ENCODE measurements at regions not wholly inside any gene's neighbourhood (a gene's known extent, or its start where the extent isn't known, plus 50 kb on each side); places are given as distances from the start of the nearest gene placed in this dataset.
"Not testable (repeated sequence)": the region's sequence is repeated elsewhere in the genome, so short reads cannot be mapped to it uniquely, and the experiment has no call there.

DNA sequence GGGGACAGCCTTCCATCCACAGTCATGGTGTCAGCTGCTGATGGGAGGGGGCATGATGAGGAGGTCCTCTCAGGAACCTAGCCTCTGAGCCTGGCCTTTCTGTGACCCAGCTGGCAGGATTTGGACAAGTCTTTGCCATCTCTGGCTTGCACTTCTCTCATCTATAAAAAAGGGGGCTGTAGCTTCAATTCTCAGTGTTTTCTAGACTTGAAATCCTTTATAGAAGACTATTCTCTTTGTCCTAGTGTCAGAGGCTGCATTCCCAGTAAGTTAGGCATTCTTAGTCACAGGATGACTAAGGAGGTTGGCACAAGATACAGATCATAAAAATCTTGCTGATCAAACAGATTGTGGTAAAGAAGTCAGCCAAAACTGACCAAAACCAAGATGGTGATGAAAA lies 958.5 kb downstream of the CNTNAP5 start:
- Histone ChIP-seq H3K9me3 (no peaks in the 10 kb centered on the region), H3K36me3 (ENCODE audit: low read depth) (no peaks in the 10 kb centered on the region), H3K4me3 (no peak overlapping the region), H3K4me1 (ENCODE audit: low read depth) (no peaks in the 10 kb centered on the region)
- TF ChIP-seq, protein P1, sequence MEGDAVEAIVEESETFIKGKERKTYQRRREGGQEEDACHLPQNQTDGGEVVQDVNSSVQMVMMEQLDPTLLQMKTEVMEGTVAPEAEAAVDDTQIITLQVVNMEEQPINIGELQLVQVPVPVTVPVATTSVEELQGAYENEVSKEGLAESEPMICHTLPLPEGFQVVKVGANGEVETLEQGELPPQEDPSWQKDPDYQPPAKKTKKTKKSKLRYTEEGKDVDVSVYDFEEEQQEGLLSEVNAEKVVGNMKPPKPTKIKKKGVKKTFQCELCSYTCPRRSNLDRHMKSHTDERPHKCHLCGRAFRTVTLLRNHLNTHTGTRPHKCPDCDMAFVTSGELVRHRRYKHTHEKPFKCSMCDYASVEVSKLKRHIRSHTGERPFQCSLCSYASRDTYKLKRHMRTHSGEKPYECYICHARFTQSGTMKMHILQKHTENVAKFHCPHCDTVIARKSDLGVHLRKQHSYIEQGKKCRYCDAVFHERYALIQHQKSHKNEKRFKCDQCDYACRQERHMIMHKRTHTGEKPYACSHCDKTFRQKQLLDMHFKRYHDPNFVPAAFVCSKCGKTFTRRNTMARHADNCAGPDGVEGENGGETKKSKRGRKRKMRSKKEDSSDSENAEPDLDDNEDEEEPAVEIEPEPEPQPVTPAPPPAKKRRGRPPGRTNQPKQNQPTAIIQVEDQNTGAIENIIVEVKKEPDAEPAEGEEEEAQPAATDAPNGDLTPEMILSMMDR (IDR thresholded peaks at IDR 0.05) = no peak
- no peak for ATAC-seq
- intact Hi-C loops (cut with DNase I, micrococcal nuclease) = no loop called here
- DNase-seq = no peak

- TF ChIP-seq, protein P1 (IDR thresholded peaks at IDR 0.05) = no peak
- intact Hi-C loops (cut with DNase I, micrococcal nuclease) = no loop called here
- no peaks in the 10 kb centered on the region for H3K4me1 ChIP-seq (ENCODE audit: low read depth)
- no peak overlapping the region for H3K4me3 ChIP-seq
- ATAC-seq (no peak), DNase-seq (no peak)
- no peaks in the 10 kb centered on the region for H3K36me3 ChIP-seq (ENCODE audit: low read depth)
- no peaks in the 10 kb centered on the region for H3K9me3 ChIP-seq
These were observed 960.2 kb downstream of the CNTNAP5 start for GRCh38 chr2:124985270-124985669.

DNA sequence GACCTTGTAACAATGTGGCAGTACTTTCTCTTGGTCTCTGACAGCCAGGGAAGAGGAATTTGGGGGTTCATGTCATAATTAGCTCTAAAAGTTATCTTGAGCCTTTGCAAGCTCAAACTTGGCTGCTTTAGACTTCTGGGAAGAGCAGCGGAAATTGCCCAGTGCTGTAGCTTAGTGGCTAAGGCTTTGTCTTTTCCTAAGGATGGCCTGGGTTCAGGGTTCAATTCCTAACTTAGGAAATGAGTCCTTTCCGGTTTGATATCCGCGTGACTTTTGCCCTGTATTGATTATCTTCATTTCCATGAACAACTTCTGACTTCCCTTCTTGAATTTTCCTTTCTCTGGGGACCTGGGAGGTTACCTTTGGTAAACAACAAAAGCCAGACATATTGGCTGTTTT lies 961.0 kb downstream of the CNTNAP5 start:
- ATAC-seq = no peak
- H3K4me1 ChIP-seq (ENCODE audit: low read depth) = no peaks in the 10 kb centered on the region
- intact Hi-C loops (cut with DNase I, micrococcal nuclease) = no loop called here
- H3K36me3 ChIP-seq (ENCODE audit: low read depth) = no peaks in the 10 kb centered on the region
- no peak for DNase-seq
- TF ChIP-seq, protein P1 (IDR thresholded peaks at IDR 0.05) = no peak
- no peak overlapping the region for H3K4me3 ChIP-seq
- H3K9me3 ChIP-seq = no peaks in the 10 kb centered on the region

GRCh38 chr2:124986870-124987269 lies 961.8 kb downstream of the CNTNAP5 start:
- H3K4me3 ChIP-seq; H3K36me3 ChIP-seq (ENCODE audit: low read depth); DNase-seq; intact Hi-C loops (cut with DNase I, micrococcal nuclease); ATAC-seq; H3K9me3 ChIP-seq; H3K4me1 ChIP-seq (ENCODE audit: low read depth): not testable (repeated sequence)

DNA sequence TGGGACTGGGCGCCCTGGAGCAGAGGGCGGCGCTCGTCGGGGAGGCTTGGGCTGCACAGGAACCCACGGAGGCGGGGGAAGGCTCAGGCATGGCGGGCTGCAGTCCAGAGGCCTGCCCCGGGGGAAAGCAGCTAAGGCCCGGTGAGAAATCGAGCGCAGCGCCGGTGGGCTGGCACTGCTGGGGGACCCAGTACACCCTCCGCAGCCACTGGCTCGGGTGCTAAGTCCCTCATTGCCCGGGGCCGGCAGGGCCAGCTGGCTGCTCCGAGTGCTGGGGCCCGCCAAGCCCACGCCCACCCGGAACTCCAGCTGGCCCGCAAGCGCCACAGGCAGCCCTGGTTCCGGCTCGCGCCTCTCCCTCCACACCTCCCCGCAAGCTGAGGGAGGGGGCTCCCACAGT lies 962.3 kb downstream of the CNTNAP5 start:
- H3K36me3 ChIP-seq (ENCODE audit: low read depth); H3K4me3 ChIP-seq; ATAC-seq; intact Hi-C loops (cut with DNase I, micrococcal nuclease); H3K4me1 ChIP-seq (ENCODE audit: low read depth); H3K9me3 ChIP-seq; DNase-seq: not testable (repeated sequence)

GRCh38 chr2:124988111-124988510 lies 963.0 kb downstream of the CNTNAP5 start:
- no peaks in the 10 kb centered on the region for H3K36me3 ChIP-seq (ENCODE audit: low read depth)
- intact Hi-C loops (cut with DNase I, micrococcal nuclease) = no loop called here
- H3K9me3 ChIP-seq = no peaks in the 10 kb centered on the region
- no peak for DNase-seq
- H3K4me1 ChIP-seq (ENCODE audit: low read depth) = no peaks in the 10 kb centered on the region
- no peak for ATAC-seq
- TF ChIP-seq, protein P1 (IDR thresholded peaks at IDR 0.05) = no peak
- H3K4me3 ChIP-seq = no peak overlapping the region

- no peak for ATAC-seq
- DNase-seq = no peak
- Histone ChIP-seq H3K4me3 (no peak overlapping the region), H3K9me3 (no peaks in the 10 kb centered on the region), H3K4me1 (ENCODE audit: low read depth) (no peaks in the 10 kb centered on the region), H3K36me3 (ENCODE audit: low read depth) (no peaks in the 10 kb centered on the region)
- TF ChIP-seq, protein P1 (IDR thresholded peaks at IDR 0.05) = no peak
- intact Hi-C loops (cut with DNase I, micrococcal nuclease) = no loop called here
These were observed 963.7 kb downstream of the CNTNAP5 start for GRCh38 chr2:124988794-124989193.

Data from mucosa of descending colon (tissue), 3 donors.